Psoas muscle (tissue), 7 donors: ENCODE measurements at regions not wholly inside any gene's neighbourhood (a gene's known extent, or its start where the extent isn't known, plus 50 kb on each side); places are given as distances from the start of the nearest gene placed in this dataset.
A peak's percentile ranks its signal among the peaks of the same experiment; 100 is the strongest.

ENCODE experiments used
- ATAC-seq, 4 donors: fragments of 200-7000 bp; cut with Tn5 transposase; one replicate each; pipeline ENCODE4 v1.9.1; 2020; ENCODE audit warnings: moderate library complexity in 3 of 4, mild to moderate bottlenecking in 2 of 4
- DNase-seq, 2 donors: peaks; one replicate each; pipeline ENCODE4 v3.0.0-alpha.2; 2020
- H3K27ac ChIP-seq: fragments of 200-600 bp; one replicate; pipeline ENCODE4 v1.8.0; 2022
- H3K27me3 ChIP-seq, 3 donors: fragments of 200-600 bp in 1 of 3; one replicate each; pipeline versions ENCODE4 v1.6.1 to v1.8.0; 2013 to 2022; ENCODE audit warnings: low read length in 2 of 3, mild to moderate bottlenecking in 2 of 3, moderate library complexity in 1 of 3; ENCODE audit not compliant: insufficient read depth in 3 of 3
- H3K36me3 ChIP-seq, 2 donors: fragments of 200-600 bp in 1 of 2; one replicate each; pipeline versions ENCODE4 v1.6.1 to v1.8.0; 2013 to 2022; ENCODE audit warnings: low read depth in 1 of 2, mild to moderate bottlenecking in 1 of 2, moderate library complexity in 1 of 2; ENCODE audit not compliant: insufficient read depth in 1 of 2
- H3K4me1 ChIP-seq: fragments of 200-600 bp; one replicate; pipeline ENCODE4 v1.8.0; 2022
- H3K4me3 ChIP-seq: fragments of 200-600 bp; one replicate; pipeline ENCODE4 v1.8.0; 2022; ENCODE audit warnings: mild to moderate bottlenecking
- H3K9me3 ChIP-seq: fragments of 200-600 bp; one replicate; pipeline ENCODE4 v1.8.0; 2022
- CTCF ChIP-seq: fragments of 200-600 bp; IDR thresholded peaks from one replicate; pipeline ENCODE4 v1.8.0; 2022; ENCODE audit warnings: antibody characterized with exemption
- WGBS, 3 donors: extraction: QIAGEN DNeasy Blood & Tissue Kit; methylation state at CpG; one replicate each; pipeline versions ENCODE4 v1.1.6 to v1.1.7; 2013; 5-methylcytosine and 5-hydroxymethylcytosine counted together
- intact Hi-C, 2 donors: fragments of 100-400 bp; cut with DNase I; formaldehyde crosslinking; loops; one replicate each; pipeline versions ENCODE4 v1.11.0 to v1.14.2; 2022
- donor health status: healthy with polysubstance abuse.
- donor health status: DM: no; HTN: no; CAD: no; lungs with moderate emphysema.
- donor health status: Bipolar disorder and iron deficiency.
- donor health status: healthy.
- donor health status: DM: yes; HTN: yes; CAD: no.
- donor health status: DM: no; HTN: no; CAD: no.
- donor health status: DM: yes; HTN: yes; CAD: no.

- 25 to 27% (median 26%) methylated on average over 2 of the region's 2 CpGs for WGBS, 3 donors
Observed at GRCh38 chr1:56359056-56359455, 220.3 kb downstream of the PLPP3 start.

GRCh38 chr1:56357927-56358690 is 221.3 kb downstream of the PLPP3 start:
- no peak for DNase-seq
- H3K4me1 ChIP-seq: peaks cover 57% of the 10 kb centered on the region
- H3K27me3 ChIP-seq: no peaks in the 10 kb centered on the region
- no peak for TF ChIP-seq CTCF
- intact Hi-C loops: no loop called here
- WGBS, 3 donors: 15 to 29% (median 16%) methylated on average over 3 of the region's 3 CpGs
- H3K4me3 ChIP-seq: no peak overlapping the region
- ATAC-seq: peak in 2 of 4 donors; percentile 4 to 55
- peak overlapping the region; percentile 94 for H3K27ac ChIP-seq
- no peaks in the 10 kb centered on the region for H3K36me3 ChIP-seq
- no peaks in the 10 kb centered on the region for H3K9me3 ChIP-seq

More at GRCh38 chr1:56359056-56359455, 220.3 kb downstream of the PLPP3 start:
- ATAC-seq: peak in 3 of 4 donors; percentile 16 to 64 (median 44)
- H3K27ac ChIP-seq: peak overlapping the region; percentile 94
- intact Hi-C loops: no loop called here
- DNase-seq: no peak
- H3K36me3 ChIP-seq: no peaks in the 10 kb centered on the region
- H3K4me1 ChIP-seq: peaks cover 53% of the 10 kb centered on the region
- H3K9me3 ChIP-seq: no peaks in the 10 kb centered on the region
- no peak for TF ChIP-seq CTCF
- H3K27me3 ChIP-seq: no peaks in the 10 kb centered on the region
- no peak overlapping the region for H3K4me3 ChIP-seq

- no peak for DNase-seq
- Histone ChIP-seq H3K27ac (peak overlapping the region; percentile 94), H3K9me3 (no peaks in the 10 kb centered on the region), H3K4me3 (peak overlapping the region; percentile 12), H3K4me1 (peaks cover 58% of the 10 kb centered on the region), H3K36me3 (no peaks in the 10 kb centered on the region), H3K27me3 (no peaks in the 10 kb centered on the region)
- peak in 3 of 4 donors; percentile 3 to 15 (median 15) for ATAC-seq
- TF ChIP-seq CTCF: no peak
- intact Hi-C loops: loop anchor here in 1 of 2 donors (1.0 kb wide), 1 partner anchor 18 kb away; no protein-coding TSS in a partner anchor
- 48 to 69% (median 53%) methylated on average over 11 of the region's 11 CpGs for WGBS, 3 donors
Observed at GRCh38 chr1:56356376-56356990, 222.9 kb downstream of the PLPP3 start.

GRCh38 chr1:56355918-56356317 is 223.4 kb downstream of the PLPP3 start:
- Histone ChIP-seq H3K4me3 (peak overlapping the region; percentile 16), H3K27ac (peak overlapping the region; percentile 94), H3K27me3 (no peaks in the 10 kb centered on the region), H3K4me1 (peaks cover 58% of the 10 kb centered on the region), H3K9me3 (no peaks in the 10 kb centered on the region), H3K36me3 (no peaks in the 10 kb centered on the region)
- DNase-seq: no peak
- ATAC-seq: peak; percentile 68 to 86 (median 78)
- intact Hi-C loops: loop anchor here in 1 of 2 donors (1.0 kb wide), 1 partner anchor 18 kb away; no protein-coding TSS in a partner anchor
- TF ChIP-seq CTCF: no peak
- WGBS, 3 donors: 28 to 37% (median 28%) methylated on average over 3 of the region's 3 CpGs
